B cell (primary cell): ENCODE measurements at regions not wholly inside any gene's neighbourhood (a gene's known extent, or its start where the extent isn't known, plus 50 kb on each side); places are given as distances from the start of the nearest gene placed in this dataset.

Source experiments
- ATAC-seq: fragments of 200-7000 bp; cut with Tn5 transposase; one replicate; pipeline ENCODE4 v1.10.0; 2021; ENCODE audit warnings: low read depth, mild to moderate bottlenecking, moderate number of reproducible peaks, moderate library complexity
- CTCF ChIA-PET: fragments of 350-600 bp; sonication (Branson Sonifier 250); formaldehyde crosslinking; loops from one replicate; lab custom pipeline; 2021; ENCODE audit warnings: antibody characterized with exemption, inconsistent platforms; lab: Charles Lee
- POLR2A ChIA-PET: fragments of 350-600 bp; sonication (Branson Sonifier 250); formaldehyde crosslinking; loops from one replicate; lab custom pipeline; 2021; ENCODE audit warnings: antibody characterized with exemption; lab: Charles Lee
- DNase-seq: peaks from one replicate; pipeline ENCODE4 v3.0.0; 2013
- H2AFZ ChIP-seq: 2 replicates; pipeline ENCODE4 v1.6.1; 2012; ENCODE audit warnings: mild to moderate bottlenecking, low read depth, low read length; ENCODE audit not compliant: insufficient read depth, poor library complexity, severe bottlenecking
- H3K27ac ChIP-seq, 2 donors: 1 replicate in 1 of 2; 2 replicates in 1 of 2; pipeline ENCODE4 v1.5.1; 2012 to 2013; ENCODE audit warnings: low read length in 2 of 2, mild to moderate bottlenecking in 2 of 2, moderate library complexity in 1 of 2
- H3K27me3 ChIP-seq, 4 experiments: fragments of 200-600 bp in 1 of 4; sonication (generic) in 1 of 4; replicated peaks in 1 of 4; 1 replicate in 2 of 4; 2 replicates in 2 of 4; pipeline versions ENCODE4 v1.6.1 to v1.7.0; 2013 to 2016; ENCODE audit warnings: low read length in 3 of 4, mild to moderate bottlenecking in 2 of 4, mixed read lengths in 1 of 4, moderate library complexity in 1 of 4; ENCODE audit not compliant: insufficient read depth in 4 of 4, control insufficient read depth in 3 of 4; ENCODE audit errors: control extremely low read depth in 1 of 4
- H3K36me3 ChIP-seq, 2 experiments: replicated peaks in 1 of 2; 1 replicate in 1 of 2; 2 replicates in 1 of 2; pipeline versions ENCODE4 v1.6.1 to v1.7.1; 2013; ENCODE audit warnings: low read length in 1 of 2; ENCODE audit not compliant: insufficient read depth in 2 of 2, control insufficient read depth in 1 of 2; ENCODE audit errors: control extremely low read depth in 1 of 2, extremely low read depth in 1 of 2
- H3K4me1 ChIP-seq, 2 donors: fragments of 200-600 bp in 1 of 2; sonication (generic) in 1 of 2; 1 replicate in 1 of 2; 2 replicates in 1 of 2; pipeline versions ENCODE4 v1.5.1 to v1.6.1; 2013 to 2017; ENCODE audit warnings: low read length in 2 of 2; ENCODE audit not compliant: control insufficient read depth in 2 of 2, insufficient read depth in 2 of 2
- H3K4me2 ChIP-seq: replicated peaks from 2 replicates; pipeline ENCODE3; 2012; ENCODE audit warnings: mild to moderate bottlenecking, low read depth, low read length; ENCODE audit not compliant: poor library complexity, severe bottlenecking
- H3K4me3 ChIP-seq, 5 experiments: fragments of 200-600 bp in 1 of 5; sonication (generic) in 1 of 5; 1 replicate in 3 of 5; 2 replicates in 2 of 5; pipeline versions ENCODE4 v1.5.1 to v1.7.0; 2011 to 2016; ENCODE audit warnings: low read length in 4 of 5, mild to moderate bottlenecking in 4 of 5, low read depth in 2 of 5, control low read depth in 1 of 5, moderate library complexity in 1 of 5; ENCODE audit not compliant: insufficient read depth in 1 of 5; ENCODE audit errors: control extremely low read depth in 1 of 5, extremely low read depth in 1 of 5
- H3K79me2 ChIP-seq: fragments of 200-600 bp; sonication (generic); one replicate; pipeline ENCODE4 v1.6.0; 2016; ENCODE audit warnings: low read length; ENCODE audit not compliant: control insufficient read depth, insufficient read depth
- H3K9ac ChIP-seq: fragments of 200-600 bp; sonication (generic); 2 replicates; pipeline ENCODE4 v1.6.1; 2017; ENCODE audit warnings: mild to moderate bottlenecking, low read length, moderate library complexity
- H3K9me3 ChIP-seq, 3 donors: one replicate each; pipeline versions ENCODE4 v1.6.1 to v1.7.1; 2013; ENCODE audit warnings: low read length in 2 of 3; ENCODE audit not compliant: control insufficient read depth in 2 of 3, insufficient read depth in 1 of 3; ENCODE audit errors: control extremely low read depth in 1 of 3
- H4K20me1 ChIP-seq: 2 replicates; pipeline ENCODE4 v1.6.0; 2012; ENCODE audit warnings: mild to moderate bottlenecking, low read length; ENCODE audit not compliant: insufficient read depth, control insufficient read depth, poor library complexity, severe bottlenecking
- H3K27ac Mint-ChIP-seq: one replicate; pipeline ENCODE4 v1.8.0; 2021; ENCODE audit warnings: mixed read lengths
- H3K27me3 Mint-ChIP-seq: one replicate; pipeline ENCODE4 v1.8.0; 2021; ENCODE audit warnings: mixed read lengths
- H3K4me1 Mint-ChIP-seq: one replicate; pipeline ENCODE4 v1.8.0; 2021; ENCODE audit warnings: mixed read lengths
- H3K4me3 Mint-ChIP-seq: one replicate; pipeline ENCODE4 v1.8.0; 2021; ENCODE audit warnings: mixed read lengths
- H3K9me3 Mint-ChIP-seq: one replicate; pipeline ENCODE4 v1.8.0; 2022; ENCODE audit warnings: mixed read lengths; ENCODE audit not compliant: insufficient read depth
- CTCF ChIP-seq: fragments of 200-600 bp; IDR thresholded peaks from one replicate; pipeline ENCODE4 v1.8.0; 2022; ENCODE audit warnings: antibody characterized with exemption, mild to moderate bottlenecking
- EZH2 ChIP-seq: IDR thresholded peaks from 2 replicates; pipeline ENCODE4 v1.6.1; 2012; ENCODE audit warnings: borderline replicate concordance, low read depth, mild to moderate bottlenecking, moderate library complexity, low read length; ENCODE audit not compliant: insufficient read depth, poor library complexity, severe bottlenecking
- WGBS: methylation state at CpG from one replicate; pipeline ENCODE4 v1.1.5; 2013; ENCODE audit warnings: missing lambda C conversion rate; ENCODE audit not compliant: insufficient coverage; 5-methylcytosine and 5-hydroxymethylcytosine counted together
- intact Hi-C: fragments of 100-400 bp; cut with micrococcal nuclease; formaldehyde crosslinking; loops from one replicate; pipeline ENCODE4 v1.10.0; 2022

- Histone ChIP-seq H3K4me2 (no peak overlapping the region), H4K20me1 (no peaks in the 10 kb centered on the region), H3K4me1 (no peaks in the 10 kb centered on the region), H3K4me3 (no peak overlapping the region), H2AFZ (no peak overlapping the region), H3K9ac (no peak overlapping the region), H3K27ac (no peak overlapping the region), H3K36me3 (no peaks in the 10 kb centered on the region), H3K79me2 (no peaks in the 10 kb centered on the region), H3K27me3 (no peaks in the 10 kb centered on the region), H3K9me3 (peaks cover 0 to 6% (median 0%) of the 10 kb centered on the region in 3 donors)
- H3K9me3 Mint-ChIP-seq, result no peaks in the 10 kb centered on the region
- intact Hi-C loops, result no loop called here
- no peak for ATAC-seq
- H3K4me3 Mint-ChIP-seq, result no peak overlapping the region
- no peak for TF ChIP-seq EZH2
- TF ChIP-seq CTCF, result no peak
- ChIA-PET CTCF (no interaction called here), POLR2A (no interaction called here)
- no peak for DNase-seq
- H3K4me1 Mint-ChIP-seq, result no peaks in the 10 kb centered on the region
- H3K27me3 Mint-ChIP-seq, result no peaks in the 10 kb centered on the region
- H3K27ac Mint-ChIP-seq, result no peak overlapping the region
Measured at GRCh38 chr6:66751630-66752029, 1044.6 kb upstream of the EYS start.

- H4K20me1 ChIP-seq, result no peaks in the 10 kb centered on the region
- no peaks in the 10 kb centered on the region for H3K4me1 Mint-ChIP-seq
- WGBS, result 64% methylated on average over 1 of the region's 1 CpG
- ChIA-PET POLR2A (no interaction called here), CTCF (no interaction called here)
- H3K9me3 ChIP-seq, result peaks cover 0 to 3% (median 0%) of the 10 kb centered on the region in 3 donors
- ATAC-seq (no peak), DNase-seq (no peak)
- H3K27me3 Mint-ChIP-seq, result no peaks in the 10 kb centered on the region
- intact Hi-C loops, result no loop called here
- H3K27ac ChIP-seq, result no peak overlapping the region
- no peak overlapping the region for H3K4me3 Mint-ChIP-seq
- H3K4me2 ChIP-seq, result no peak overlapping the region
- no peaks in the 10 kb centered on the region for H3K27me3 ChIP-seq
- H3K9me3 Mint-ChIP-seq, result peaks cover 4% of the 10 kb centered on the region
- H3K4me3 ChIP-seq, result no peak overlapping the region
- no peak overlapping the region for H2AFZ ChIP-seq
- no peaks in the 10 kb centered on the region for H3K4me1 ChIP-seq
- TF ChIP-seq EZH2 (no peak), CTCF (no peak)
- H3K27ac Mint-ChIP-seq, result no peak overlapping the region
- no peaks in the 10 kb centered on the region for H3K36me3 ChIP-seq
- no peak overlapping the region for H3K9ac ChIP-seq
- no peaks in the 10 kb centered on the region for H3K79me2 ChIP-seq
Measured at GRCh38 chr6:66740346-66740745, 1033.3 kb upstream of the EYS start.
